K562 (cell line): ENCODE measurements at regions not wholly inside any gene's neighbourhood (a gene's known extent, or its start where the extent isn't known, plus 50 kb on each side); places are given as distances from the start of the nearest gene placed in this dataset.

ENCODE experiments used
- ATAC-seq: fragments of 200-7000 bp; cut with Tn5 transposase; 3 replicates; pipeline ENCODE4 v1.9.1; 2020; ENCODE audit warnings: moderate library complexity
- BruUV-seq: library from RNA; stranded (reverse); fragments of 400-500 nt; replicated peaks from 2 replicates; lab custom pipeline; 2021; lab: Mats Ljungman, UMichigan
- CTCF ChIA-PET: fragments of 300-600 bp; formaldehyde crosslinking; extraction: SDS; loops from one replicate; lab custom pipeline; 2021; ENCODE audit warnings: low intra/inter-chr PET ratio; lab: Yijun Ruan, JAX
- POLR2A ChIA-PET: fragments of 300-600, 350-650 bp; sonication (Branson Sonifier 250); formaldehyde crosslinking; extraction: SDS; loops from one replicate; lab custom pipeline; 2021; ENCODE audit warnings: antibody characterized with exemption, inconsistent platforms; lab: Yijun Ruan, JAX
- DNase-seq, 4 experiments: peaks; one replicate each; pipeline versions ENCODE4 v3.0.0 to v3.0.0-alpha.2; 2011 to 2018; ENCODE audit warnings: low spot score in 3 of 4, mixed read lengths in 3 of 4; ENCODE audit errors: extremely low read depth in 1 of 4
- FAIRE-seq: peaks from 2 replicates; lab custom pipeline; 2011; peaks lifted over from hg19 to GRCh38; lab: Jason Lieb, UNC
- H2AFZ ChIP-seq: 2 replicates; pipeline ENCODE4 v1.6.0; 2011; ENCODE audit warnings: low read depth, low read length, control low read depth, inconsistent platforms
- H3K27ac ChIP-seq: fragments of 200-600 bp; 3 replicates; pipeline ENCODE4 v1.8.0; 2011; ENCODE audit warnings: low read depth, mild to moderate bottlenecking, control low read depth, inconsistent platforms, low read length, moderate library complexity, mixed read lengths; ENCODE audit errors: extremely low read depth
- H3K27me3 ChIP-seq, 2 experiments: fragments of 300-600 bp in 1 of 2; 2 replicates in 1 of 2; 3 replicates in 1 of 2; pipeline versions ENCODE4 v1.6.0 to v1.8.0; 2011; ENCODE audit warnings: inconsistent platforms in 2 of 2, low read length in 2 of 2, mild to moderate bottlenecking in 1 of 2, mixed read lengths in 1 of 2, moderate library complexity in 1 of 2; ENCODE audit not compliant: control insufficient read depth in 2 of 2, insufficient read depth in 2 of 2
- H3K36me3 ChIP-seq: fragments of 300-600 bp; 3 replicates; pipeline ENCODE4 v1.8.0; 2011; ENCODE audit warnings: mild to moderate bottlenecking, low read length, inconsistent platforms; ENCODE audit not compliant: control insufficient read depth, insufficient read depth
- H3K4me1 ChIP-seq, 2 experiments: fragments of 200-600 bp in 1 of 2; replicated peaks in 1 of 2; 2 replicates in 1 of 2; 3 replicates in 1 of 2; pipeline versions ENCODE4 v1.5.1 to v1.8.0; 2011; ENCODE audit warnings: inconsistent platforms in 2 of 2, low read length in 2 of 2, mild to moderate bottlenecking in 1 of 2, mixed read lengths in 1 of 2, moderate library complexity in 1 of 2; ENCODE audit not compliant: control insufficient read depth in 2 of 2, insufficient read depth in 2 of 2
- H3K4me2 ChIP-seq: 2 replicates; pipeline ENCODE4 v1.6.1; 2011; ENCODE audit warnings: low read length, control low read depth, inconsistent platforms, mixed read lengths; ENCODE audit not compliant: insufficient read depth
- H3K4me3 ChIP-seq: fragments of 200-600 bp; sonication (generic), shearing (Covaris generic); 2 replicates; pipeline ENCODE4 v1.5.1; 2016; ENCODE audit warnings: control low read depth, inconsistent platforms
- H3K79me2 ChIP-seq: fragments of 200-600 bp; 3 replicates; pipeline ENCODE4 v1.8.0; 2011; ENCODE audit warnings: low read length, inconsistent platforms; ENCODE audit not compliant: control insufficient read depth, insufficient read depth
- H3K9ac ChIP-seq, 2 experiments: 2 replicates each; pipeline versions ENCODE4 v1.6.0 to v1.6.1; 2011; ENCODE audit warnings: low read depth in 2 of 2, low read length in 2 of 2, control low read depth in 1 of 2, inconsistent platforms in 1 of 2, mild to moderate bottlenecking in 1 of 2, mixed read lengths in 1 of 2; ENCODE audit not compliant: insufficient read depth in 1 of 2
- H3K9me1 ChIP-seq: one replicate; pipeline ENCODE4 v1.6.0; 2011; ENCODE audit warnings: inconsistent platforms, mild to moderate bottlenecking, low read length, moderate library complexity; ENCODE audit not compliant: control insufficient read depth, insufficient read depth
- H3K9me3 ChIP-seq: replicated peaks from 2 replicates; pipeline ENCODE4 v1.5.1; 2011; ENCODE audit warnings: low read depth, low read length, inconsistent platforms; ENCODE audit not compliant: control insufficient read depth, insufficient read depth
- H4K20me1 ChIP-seq: replicated peaks from 2 replicates; pipeline ENCODE4 v1.6.1; 2011; ENCODE audit warnings: low read length, inconsistent platforms, mixed read lengths; ENCODE audit not compliant: control insufficient read depth, insufficient read depth
- ETV6 ChIP-seq, 3 experiments: fragments of 150-350 bp in 1 of 3; sonication (generic) in 1 of 3; formaldehyde crosslinking in 1 of 3; IDR thresholded peaks; 2 replicates each; pipeline versions ENCODE4 v1.6.1 to v1.8.0; 2014 to 2022; ENCODE audit warnings: borderline replicate concordance in 2 of 3, low read depth in 2 of 3, antibody characterized with exemption in 1 of 3, low read length in 1 of 3, mild to moderate bottlenecking in 1 of 3, missing genetic modification reagents in 1 of 3
- ZNF592 ChIP-seq: fragments of 450-650 bp; IDR thresholded peaks from 2 replicates; pipeline ENCODE4 v1.6.1; 2017; ENCODE audit warnings: antibody characterized with exemption, mild to moderate bottlenecking
- WGBS: fragments of 100-300 bp; shearing (Covaris generic); methylation state at CpG from one replicate; pipeline ENCODE4 v1.1.6; 2016; ENCODE audit warnings: low coverage, mixed read lengths; ENCODE audit not compliant: insufficient coverage; ENCODE audit errors: missing lambda C conversion rate; 5-methylcytosine and 5-hydroxymethylcytosine counted together
- in situ Hi-C: fragments of 300-500 bp; cut with MboI; formaldehyde crosslinking; loops from 4 replicates; pipeline ENCODE4 v1.15.0; 2018; ENCODE audit warnings: inconsistent platforms, mixed read lengths
- intact Hi-C: fragments of 100-400 bp; cut with micrococcal nuclease; formaldehyde crosslinking; loops from 2 replicates; pipeline ENCODE4 v1.14.2; 2022

GRCh38 chr6:79143320-79143898, 65.4 kb upstream of the PHIP start:
- Histone ChIP-seq H3K27ac (no peak overlapping the region), H2AFZ (no peak overlapping the region), H3K4me2 (no peak overlapping the region), H3K9me3 (no peaks in the 10 kb centered on the region), H3K36me3 (no peaks in the 10 kb centered on the region), H3K4me3 (no peak overlapping the region), H4K20me1 (no peaks in the 10 kb centered on the region), H3K9me1 (no peaks in the 10 kb centered on the region), H3K9ac (no peak overlapping the region), H3K27me3 (no peaks in the 10 kb centered on the region), H3K4me1 (no peaks in the 10 kb centered on the region), H3K79me2 (no peaks in the 10 kb centered on the region)
- CTCF ChIA-PET, result no interaction called here
- intact Hi-C loops (no loop called here), in situ Hi-C loops (no loop called here)
- FAIRE-seq (no peak), DNase-seq (no peak), ATAC-seq (no peak)
- POLR2A ChIA-PET, result no interaction called here
- BruUV-seq, result no TSS peak
- TF ChIP-seq ETV6 (IDR thresholded peaks at IDR 0.05; ENCODE audit: borderline replicate concordance in 1 of 2, low read depth in 2 of 2, low read length in 1 of 2) (no peak), ETV6 (CRISPR knock-in tag; IDR thresholded peaks at IDR 0.05; ENCODE audit: borderline replicate concordance) (no peak), ZNF592 (no peak)
- WGBS, result 0% methylated on average over 2 of the region's 2 CpGs
